ENCODE measurements at regions not wholly inside any gene's neighbourhood (a gene's known extent, or its start where the extent isn't known, plus 50 kb on each side); places are given as distances from the start of the nearest gene placed in this dataset.

DNA sequence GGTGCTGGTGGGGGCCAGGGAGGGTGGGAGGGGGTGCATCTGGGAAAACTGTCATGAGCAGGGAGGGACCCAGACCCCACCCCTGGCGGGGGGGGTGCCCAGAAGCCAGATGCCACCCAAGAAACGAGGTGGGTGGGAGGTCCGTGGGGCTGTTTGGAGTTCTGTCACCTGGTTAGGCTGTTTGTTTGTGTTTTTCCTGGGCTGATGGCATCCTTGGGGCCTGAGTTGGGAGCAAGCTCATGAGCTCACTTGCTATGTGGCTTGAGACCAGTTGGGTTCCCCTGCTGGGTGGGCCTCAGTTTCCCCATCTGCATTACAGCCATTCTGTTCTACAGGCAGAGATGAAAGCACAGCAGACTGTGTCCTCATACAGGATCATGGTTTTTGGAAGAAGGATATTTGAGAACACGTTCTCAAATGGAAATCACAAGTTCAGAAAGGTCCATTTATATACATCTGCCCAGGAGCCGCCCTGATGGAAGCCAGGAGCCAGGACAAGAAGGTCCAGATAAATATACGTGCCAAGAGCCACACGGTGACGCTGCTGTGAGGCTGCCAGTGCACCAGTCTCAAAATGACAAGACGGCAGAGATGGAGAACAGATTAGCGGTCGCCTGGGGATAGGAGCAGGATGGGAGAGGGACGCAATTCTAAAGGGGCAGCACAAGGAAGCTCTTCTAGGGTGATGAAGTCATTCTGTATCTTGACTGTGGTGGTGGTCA lies 312.9 kb downstream of the MN1 start:
- CTCF ChIA-PET: no interaction called here
- POLR2A ChIA-PET: no interaction called here

DNA sequence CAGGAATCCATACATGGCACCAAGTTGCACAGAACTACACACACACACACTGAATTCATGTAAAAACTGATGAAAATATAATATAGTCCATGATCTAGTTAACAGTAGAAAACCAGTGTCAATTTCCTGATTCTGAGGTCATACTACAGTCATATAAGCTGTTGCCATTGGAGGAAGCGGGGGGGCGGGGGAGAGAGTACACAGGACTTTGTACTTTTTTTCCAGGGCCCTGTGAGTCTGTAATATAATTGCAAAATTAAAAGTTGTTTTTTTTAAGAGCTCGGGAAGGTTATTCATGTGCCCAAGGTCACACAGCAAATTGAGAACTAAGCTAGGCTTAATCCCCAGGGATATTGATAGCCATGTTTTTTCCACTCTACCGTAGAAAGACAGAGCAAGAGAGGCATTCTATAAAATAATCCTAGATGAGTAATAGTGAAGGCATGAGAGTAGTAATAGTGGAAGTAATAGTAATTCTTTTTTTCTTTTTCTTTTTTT lies 312.3 kb downstream of the MN1 start:
- ChIA-PET CTCF (no interaction called here), POLR2A (no interaction called here)

DNA sequence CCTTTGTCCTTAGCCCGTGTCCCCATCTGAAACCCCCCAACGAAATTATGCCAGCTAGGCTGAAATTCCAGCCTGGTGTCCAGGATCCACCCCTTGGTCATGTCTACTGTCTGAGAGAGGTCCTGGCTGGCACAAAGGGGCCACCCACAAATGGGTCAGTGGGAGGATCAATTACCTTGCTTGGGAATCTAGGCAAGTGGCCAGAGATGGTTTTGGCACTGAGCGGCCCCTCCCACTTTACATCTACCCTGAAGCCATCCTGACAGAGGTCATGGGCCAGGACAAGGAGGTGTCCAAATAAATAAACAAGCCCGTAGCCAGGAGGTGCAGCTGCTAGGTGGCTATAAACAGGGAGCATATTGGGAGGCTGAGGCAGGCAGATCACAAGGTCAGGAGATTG lies 311.5 kb downstream of the MN1 start:
- CTCF ChIA-PET: no interaction called here
- POLR2A ChIA-PET: no interaction called here

DNA sequence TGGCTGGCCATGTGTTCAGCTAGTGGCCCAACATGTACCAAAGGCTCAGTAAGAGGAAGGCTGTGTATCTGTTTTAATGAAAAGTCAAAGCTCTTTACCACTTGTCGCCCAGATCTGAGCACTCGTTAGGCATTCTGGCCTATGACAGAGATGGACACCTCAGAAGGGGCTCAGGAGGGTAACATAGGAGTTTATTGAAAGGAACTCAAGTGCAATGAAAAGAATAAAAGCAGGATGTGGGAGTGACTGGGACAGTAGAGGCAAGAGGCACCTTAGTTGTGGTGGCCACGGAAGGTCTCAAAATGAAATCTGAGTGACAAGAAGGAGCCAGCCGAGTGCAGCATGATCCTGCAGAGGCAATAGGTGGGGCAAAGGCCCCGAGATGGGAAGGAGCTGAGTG lies 309.7 kb downstream of the MN1 start:
- ChIA-PET POLR2A (no interaction called here), CTCF (no interaction called here)

DNA sequence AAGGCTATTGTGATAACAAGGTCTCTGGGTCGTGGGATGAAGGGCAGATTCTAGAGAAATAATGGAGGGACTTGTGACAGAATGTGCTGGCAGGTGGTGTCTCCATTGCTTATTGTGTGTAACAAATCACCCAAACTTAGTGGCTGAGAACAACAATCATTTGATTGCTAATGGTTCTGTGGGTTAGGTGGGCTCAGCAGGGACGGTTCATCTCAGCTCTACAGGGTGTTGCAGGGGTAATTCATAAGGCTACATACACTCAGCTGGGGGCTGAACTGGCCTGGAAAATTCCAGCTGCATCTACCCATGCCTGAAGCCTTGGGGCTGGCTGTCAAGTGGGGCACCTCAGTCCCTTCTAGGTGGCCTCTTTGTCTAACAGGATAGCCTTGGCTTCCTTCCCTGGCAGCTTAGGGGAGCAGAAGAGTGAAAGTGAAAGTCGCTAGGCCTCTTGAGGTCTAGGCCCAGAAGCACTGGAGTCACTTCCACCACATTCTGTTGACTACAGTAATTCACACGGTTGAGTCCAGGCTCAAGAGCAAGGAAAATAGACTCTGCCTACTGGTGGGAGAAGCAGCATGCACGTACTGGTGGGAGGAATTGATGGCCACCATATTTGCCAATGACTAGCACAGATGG lies 308.9 kb downstream of the MN1 start:
- POLR2A ChIA-PET: no interaction called here
- CTCF ChIA-PET: no interaction called here

DNA sequence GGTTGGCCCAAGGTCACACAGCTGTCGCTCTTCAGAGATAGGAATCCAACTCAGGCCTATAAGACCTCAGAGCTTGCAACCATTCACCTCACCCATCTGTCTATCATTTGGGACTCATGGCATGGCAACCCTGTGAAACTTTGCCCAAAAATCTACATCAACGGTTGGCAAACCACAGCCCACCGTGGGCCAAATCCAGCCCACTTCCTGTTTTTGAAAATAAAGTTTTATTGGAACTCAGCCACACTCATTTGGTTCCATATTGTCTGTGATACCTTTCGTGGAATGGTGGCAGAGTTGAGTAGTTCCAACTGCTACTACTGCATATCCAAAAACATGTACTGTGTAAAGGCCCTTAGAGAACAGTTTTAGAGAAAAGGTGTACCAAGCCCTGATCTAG lies 307.8 kb downstream of the MN1 start:
- CTCF ChIA-PET: no interaction called here
- POLR2A ChIA-PET: no interaction called here

DNA sequence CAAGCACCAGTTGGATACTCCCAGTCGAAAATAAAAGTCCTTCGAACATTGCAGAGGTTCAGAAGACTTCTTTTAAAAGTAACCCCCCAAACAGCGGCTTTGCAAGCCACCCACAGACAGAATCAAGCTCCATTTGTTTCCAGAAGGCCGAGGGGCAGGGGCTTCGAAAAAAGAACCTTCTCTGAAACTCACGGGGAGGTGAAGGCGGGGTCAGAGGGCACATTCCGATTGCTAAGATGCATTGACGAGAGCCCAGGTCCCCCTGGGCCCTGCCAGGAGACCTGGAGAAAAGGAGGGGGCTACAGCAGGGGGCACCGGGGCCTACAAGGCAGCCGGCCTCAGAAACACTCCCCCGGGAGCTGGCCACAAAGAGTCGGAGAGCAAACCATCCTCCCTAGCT lies 306.8 kb downstream of the MN1 start:
- ChIA-PET POLR2A (no interaction called here), CTCF (no interaction called here)

DNA sequence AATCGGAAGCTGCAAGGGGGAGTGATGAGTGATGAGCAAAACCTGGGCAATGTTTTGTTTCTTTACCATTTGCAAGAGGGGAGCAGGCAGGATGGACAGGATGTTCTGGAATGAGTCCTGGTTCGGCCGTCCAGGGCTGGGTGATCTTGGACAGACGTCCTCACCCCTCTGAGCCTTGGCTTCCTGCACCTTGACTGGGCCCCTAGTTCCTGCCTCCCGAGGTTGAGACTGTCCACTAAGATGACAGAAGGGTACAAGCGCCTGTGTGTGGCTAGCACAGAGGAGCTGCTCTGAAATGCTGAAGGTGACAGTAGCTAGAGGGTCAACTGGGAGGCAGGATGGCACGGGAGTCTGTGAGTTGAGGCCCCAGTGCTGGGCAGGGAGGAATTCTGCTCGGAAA lies 306.2 kb downstream of the MN1 start:
- CTCF ChIA-PET: no interaction called here
- POLR2A ChIA-PET: no interaction called here

DNA sequence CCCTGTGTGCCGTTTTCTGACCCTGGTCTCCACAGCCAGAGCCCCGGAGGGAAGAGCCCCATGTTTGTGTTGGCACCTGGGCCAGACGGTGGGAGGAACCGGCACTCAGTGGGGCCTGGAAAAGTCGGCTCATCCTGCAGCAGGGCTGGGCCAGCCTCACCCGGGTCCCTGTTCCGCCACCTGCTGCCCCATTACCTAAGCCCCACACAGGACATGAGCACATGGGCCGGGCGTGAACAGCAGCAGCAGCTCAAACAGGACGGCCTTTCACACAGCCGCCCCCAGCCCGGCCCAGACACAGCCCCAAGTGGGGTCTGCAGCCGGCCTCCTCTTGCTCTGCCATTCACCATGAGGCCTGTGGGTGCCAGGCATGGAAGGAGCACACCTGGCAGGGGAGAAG lies 302.4 kb downstream of the MN1 start:
- POLR2A ChIA-PET: no interaction called here
- CTCF ChIA-PET: no interaction called here

DNA sequence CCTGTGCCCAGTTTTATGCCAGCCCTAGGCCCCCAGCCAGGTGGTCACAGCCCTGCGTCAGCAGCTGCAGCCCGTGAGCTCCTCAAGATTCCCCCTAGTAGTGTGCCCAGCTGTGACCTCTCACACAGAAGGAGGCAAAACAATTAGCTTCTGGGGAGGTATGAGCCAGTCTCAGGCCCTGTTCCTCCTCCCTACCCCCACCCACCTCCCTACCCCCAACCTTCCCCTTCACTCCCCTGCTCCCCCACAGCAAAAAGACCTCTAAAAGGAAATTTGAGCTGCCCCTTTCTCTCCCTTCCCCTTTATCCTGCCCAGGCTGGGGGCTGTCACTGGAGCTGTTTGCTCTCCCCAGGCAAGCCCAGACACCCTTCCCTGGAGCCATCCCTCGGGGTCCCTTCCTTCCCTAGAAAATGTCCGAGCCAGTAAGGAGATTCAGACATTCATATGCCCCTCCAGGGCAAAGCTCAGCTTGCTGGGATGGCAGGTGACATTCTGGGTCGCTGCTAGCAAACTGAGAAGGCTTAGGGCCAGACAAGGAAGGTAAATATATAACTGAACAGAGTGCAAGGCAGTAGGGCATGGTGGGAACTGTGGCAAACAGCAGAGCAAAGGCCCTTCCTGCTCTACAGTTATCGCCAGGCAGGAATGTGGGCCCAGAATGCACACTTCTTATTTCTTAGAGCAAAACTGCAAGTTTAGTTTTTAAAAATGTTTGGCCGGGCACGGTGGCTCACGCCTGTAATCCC lies 300.2 kb downstream of the MN1 start:
- ChIA-PET CTCF (no interaction called here), POLR2A (no interaction called here)

DNA sequence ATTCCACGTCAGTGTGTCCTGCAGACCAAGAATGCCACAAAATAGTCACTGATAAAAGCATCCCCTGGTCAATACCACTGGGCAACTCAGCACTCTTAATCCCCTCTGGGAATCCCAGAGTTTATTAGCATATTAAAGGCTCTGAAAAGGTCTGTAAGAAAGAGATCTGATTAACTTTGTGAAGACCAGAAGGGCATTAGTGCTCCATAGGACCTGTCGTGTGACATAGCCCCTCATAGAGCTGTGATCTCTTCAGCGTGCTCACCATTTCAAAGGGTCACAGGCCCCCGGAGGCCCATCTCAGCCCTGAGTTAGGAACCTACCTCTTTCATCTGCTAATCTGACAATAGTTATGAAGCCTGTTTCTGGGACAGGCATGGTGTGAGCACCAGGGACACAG lies 299.2 kb downstream of the MN1 start:
- POLR2A ChIA-PET: no interaction called here
- CTCF ChIA-PET: no interaction called here

DNA sequence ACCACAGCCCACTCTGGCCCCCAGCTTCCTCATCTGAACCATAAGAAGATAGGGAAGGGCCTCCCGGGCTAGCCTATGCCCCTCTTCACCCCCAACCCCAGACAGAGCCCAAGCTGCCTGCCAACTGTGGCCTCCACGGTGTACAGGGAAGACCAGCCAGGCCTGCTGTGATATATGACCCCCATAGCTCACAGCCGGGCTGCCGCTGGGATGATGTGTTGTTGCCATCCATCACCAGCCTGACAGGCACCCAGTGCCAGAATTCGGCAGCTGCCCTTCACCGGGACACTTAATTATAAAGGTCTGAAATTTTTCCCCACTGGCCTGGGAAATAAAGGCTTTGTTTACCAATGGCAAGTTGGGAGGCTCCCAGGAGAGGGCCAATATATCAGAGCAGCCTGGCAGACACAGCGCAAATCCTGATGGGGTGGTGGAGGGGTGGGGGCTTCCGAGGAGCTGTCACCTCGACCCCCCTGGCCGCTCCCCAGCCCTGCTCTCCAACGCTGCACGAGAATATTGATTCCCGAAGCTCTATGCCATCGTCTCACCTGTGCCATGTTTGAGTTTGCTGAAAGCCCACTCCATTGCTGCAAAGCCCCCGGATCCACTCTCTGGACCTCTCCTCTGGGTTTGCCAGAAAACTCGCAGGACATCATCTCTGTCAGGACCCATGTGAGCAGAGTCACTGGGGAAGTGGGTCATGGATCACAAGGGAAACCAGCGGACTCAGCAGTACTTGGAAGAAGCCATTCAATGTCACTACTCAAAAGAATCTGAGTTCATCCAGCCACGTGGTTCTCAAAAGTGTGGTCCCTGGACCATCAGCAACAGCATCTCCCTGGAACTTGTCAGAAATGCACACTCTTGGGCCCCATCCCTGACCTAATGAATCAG lies 296.9 kb downstream of the MN1 start:
- ChIA-PET POLR2A (no interaction called here), CTCF (no interaction called here)

DNA sequence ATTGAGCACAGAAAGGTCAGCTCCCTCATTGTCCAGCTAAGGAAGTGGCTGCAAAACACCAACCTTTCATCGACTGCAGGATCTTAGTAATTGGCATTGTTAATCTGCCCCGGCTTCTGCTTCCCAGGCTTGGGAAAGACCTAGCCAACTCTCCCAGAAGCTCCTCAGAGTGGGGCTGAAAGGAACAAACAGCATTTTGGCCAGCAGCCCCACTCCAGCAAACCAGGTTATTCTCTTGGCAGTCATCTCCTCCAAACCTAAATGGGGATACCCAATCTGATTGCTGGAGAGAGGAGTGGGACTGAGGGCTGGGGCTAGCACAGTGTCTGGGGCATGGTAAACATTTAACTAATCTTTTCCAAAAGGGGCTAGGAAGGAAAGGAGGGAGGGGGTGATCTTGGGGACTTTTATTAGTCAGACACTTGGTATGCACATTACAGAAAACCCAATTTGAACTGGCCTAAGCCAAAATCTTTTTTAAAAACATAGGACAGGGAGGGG lies 294.4 kb downstream of the MN1 start:
- ChIA-PET CTCF (no interaction called here), POLR2A (no interaction called here)

DNA sequence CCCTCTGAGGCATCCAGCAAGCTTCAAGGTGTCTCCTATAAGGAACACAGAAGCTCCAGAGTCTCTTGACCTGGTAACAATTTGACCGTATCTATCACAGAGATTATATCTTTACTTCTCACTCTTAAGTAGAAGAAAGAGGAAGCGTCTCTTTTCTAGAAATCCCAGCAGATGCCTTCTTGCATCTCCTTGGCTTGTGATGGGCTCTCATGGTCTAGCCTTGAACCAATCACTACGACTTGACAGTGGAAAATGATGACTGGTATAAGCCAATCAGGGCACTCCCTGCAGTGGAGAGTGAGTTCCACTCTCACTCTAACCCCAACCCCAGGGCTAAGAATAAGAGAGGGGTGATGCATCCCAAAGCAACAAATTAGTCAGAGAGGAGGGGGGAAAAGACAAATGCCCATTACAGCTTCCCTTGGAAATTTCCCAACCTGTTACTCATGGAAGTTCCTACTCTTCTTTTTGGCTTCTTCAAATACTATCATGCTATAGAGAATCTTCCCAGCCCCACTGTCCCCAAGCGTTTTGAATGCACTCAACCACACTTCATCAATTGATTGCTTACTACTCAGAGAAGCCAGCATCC lies 293.5 kb downstream of the MN1 start:
- ChIA-PET POLR2A (no interaction called here), CTCF (no interaction called here)

DNA sequence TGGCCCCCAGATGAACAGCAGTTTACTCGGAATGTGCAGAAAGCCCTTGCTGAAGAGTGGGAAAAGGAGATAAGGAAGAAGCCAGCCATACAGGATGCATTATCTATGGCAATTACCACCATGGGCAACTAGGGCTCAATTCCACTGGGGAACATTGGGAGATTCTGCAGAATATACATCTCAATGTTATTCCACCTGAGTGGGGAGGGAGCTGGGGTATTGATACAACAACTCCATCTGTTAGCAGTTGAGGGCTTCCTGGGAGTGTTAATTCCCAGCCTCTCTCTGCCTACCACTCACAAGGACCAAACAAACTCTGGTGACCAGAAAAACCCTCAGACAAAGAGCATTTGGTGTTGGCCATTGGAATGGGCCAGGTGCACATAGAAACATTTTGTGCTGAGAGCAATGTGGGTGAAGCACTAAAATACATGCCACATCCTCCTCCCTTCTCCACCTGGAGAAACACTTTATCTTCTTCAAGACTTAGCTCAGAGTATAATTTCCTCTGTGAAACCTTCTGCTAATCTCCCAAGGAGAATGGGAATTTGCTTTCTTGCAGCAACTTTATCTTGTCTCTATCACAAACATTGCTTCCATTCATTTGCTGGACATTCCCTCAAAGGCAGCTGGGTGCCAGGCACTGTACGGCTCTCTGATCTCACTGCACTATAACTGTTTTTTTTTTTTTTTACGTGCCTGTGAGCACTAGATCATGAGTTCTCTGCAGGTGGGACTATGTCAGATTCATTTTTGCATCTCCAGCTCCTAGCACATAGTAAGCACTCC lies 292.2 kb downstream of the MN1 start:
- ChIA-PET CTCF (interaction anchor here (0.5 kb wide), 1 partner anchor 26 kb away, joined by 3 read pairs; no protein-coding TSS in a partner anchor), POLR2A (no interaction called here)

DNA sequence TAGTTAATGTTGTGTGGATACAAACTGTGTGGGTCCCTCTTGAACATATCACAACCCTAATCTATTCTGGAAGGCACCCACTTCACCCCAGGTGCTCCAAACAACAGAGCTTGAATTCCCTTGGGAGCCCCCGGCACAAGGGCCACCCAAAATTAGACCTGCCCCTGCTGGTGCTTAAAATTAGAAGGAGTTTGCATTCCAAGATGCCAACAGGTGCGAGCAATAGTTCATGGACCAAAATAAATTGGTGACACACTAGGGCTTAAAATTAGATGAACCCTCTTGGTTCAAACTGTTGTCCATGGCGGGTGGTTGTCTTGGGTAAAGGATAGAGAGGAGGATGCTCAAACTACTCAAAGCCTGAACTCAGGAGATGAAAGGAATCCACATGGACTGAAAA lies 291.5 kb downstream of the MN1 start:
- POLR2A ChIA-PET: no interaction called here
- CTCF ChIA-PET: no interaction called here

DNA sequence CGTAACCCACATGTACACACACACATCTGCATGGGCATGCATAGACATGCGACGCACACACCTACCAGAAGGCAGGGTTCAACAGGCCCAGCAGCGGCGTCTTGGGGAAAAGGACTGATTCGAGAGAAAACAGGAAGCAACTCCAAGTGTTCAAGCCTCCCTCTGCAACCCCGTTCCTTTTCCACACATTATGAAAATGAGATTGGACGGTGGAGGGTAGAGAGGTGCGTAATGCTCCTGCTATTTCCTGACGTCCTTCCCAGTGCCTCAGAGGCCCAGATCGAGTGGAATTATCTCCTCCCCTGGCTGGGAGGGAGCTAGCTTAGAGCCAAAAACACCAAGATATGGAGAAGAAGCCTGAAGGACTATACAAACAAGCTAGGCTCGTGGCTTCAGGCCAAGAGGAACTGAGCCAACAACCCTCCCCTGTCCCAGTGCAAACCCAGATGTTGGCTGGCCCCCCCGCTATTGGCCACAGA lies 289.2 kb downstream of the MN1 start:
- ChIA-PET CTCF (interaction anchor here (0.6 kb wide), 1 partner anchor 489 kb away, joined by 3 read pairs; no protein-coding TSS in a partner anchor), POLR2A (no interaction called here)

DNA sequence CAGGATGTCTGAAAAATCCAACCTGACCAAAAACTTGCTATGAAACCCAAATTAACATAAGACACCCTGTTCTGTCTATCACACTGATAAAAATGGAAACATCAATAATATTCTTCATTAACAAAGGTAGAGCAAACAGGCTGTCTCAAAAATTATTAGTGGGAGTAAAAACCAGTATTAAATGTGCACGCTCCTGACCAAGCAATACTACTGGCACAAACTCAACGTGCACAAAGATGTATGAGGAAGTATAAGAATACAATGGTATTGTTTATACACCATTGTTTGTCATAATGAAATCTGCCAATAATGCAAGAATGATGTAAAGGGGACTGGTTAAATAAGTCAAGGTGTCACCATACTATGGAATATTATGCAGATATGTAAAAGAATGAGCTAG lies 288.5 kb downstream of the MN1 start:
- CTCF ChIA-PET: no interaction called here
- POLR2A ChIA-PET: no interaction called here

Data from activated CD8-positive, alpha-beta memory T cell treated with anti-CD3 and anti-CD28 coated beads for 36 hours (primary cell).